Tibial nerve (tissue), 3 donors: ENCODE measurements at regions not wholly inside any gene's neighbourhood (a gene's known extent, or its start where the extent isn't known, plus 50 kb on each side); places are given as distances from the start of the nearest gene placed in this dataset.

Experiments used
- POLR2A ChIP-seq, 2 donors: fragments of 450-650 bp; IDR thresholded peaks; one replicate each; pipeline ENCODE4 v1.6.1; 2017; ENCODE audit warnings: antibody characterized with exemption in 2 of 2, mild to moderate bottlenecking in 2 of 2, moderate library complexity in 2 of 2
- TF ChIP-seq, protein P1 (sequence below), 5 experiments: fragments of 200-600 bp in 3 of 5; fragments of 450-650 bp in 2 of 5; sonication (generic) in 3 of 5; IDR thresholded peaks; one replicate each; pipeline ENCODE4 v1.5.1; 2016 to 2019; ENCODE audit warnings: antibody characterized with exemption in 5 of 5, mild to moderate bottlenecking in 3 of 5, moderate library complexity in 2 of 5

GRCh38 chr10:84074521-84074920 is 64.8 kb upstream of the GHITM start:
- TF ChIP-seq, protein P1, sequence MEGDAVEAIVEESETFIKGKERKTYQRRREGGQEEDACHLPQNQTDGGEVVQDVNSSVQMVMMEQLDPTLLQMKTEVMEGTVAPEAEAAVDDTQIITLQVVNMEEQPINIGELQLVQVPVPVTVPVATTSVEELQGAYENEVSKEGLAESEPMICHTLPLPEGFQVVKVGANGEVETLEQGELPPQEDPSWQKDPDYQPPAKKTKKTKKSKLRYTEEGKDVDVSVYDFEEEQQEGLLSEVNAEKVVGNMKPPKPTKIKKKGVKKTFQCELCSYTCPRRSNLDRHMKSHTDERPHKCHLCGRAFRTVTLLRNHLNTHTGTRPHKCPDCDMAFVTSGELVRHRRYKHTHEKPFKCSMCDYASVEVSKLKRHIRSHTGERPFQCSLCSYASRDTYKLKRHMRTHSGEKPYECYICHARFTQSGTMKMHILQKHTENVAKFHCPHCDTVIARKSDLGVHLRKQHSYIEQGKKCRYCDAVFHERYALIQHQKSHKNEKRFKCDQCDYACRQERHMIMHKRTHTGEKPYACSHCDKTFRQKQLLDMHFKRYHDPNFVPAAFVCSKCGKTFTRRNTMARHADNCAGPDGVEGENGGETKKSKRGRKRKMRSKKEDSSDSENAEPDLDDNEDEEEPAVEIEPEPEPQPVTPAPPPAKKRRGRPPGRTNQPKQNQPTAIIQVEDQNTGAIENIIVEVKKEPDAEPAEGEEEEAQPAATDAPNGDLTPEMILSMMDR (IDR thresholded peaks at IDR 0.05): no peak
- no peak for TF ChIP-seq POLR2A (IDR thresholded peaks at IDR 0.05)
